ENCODE measurements at regions not wholly inside any gene's neighbourhood (a gene's known extent, or its start where the extent isn't known, plus 50 kb on each side); places are given as distances from the start of the nearest gene placed in this dataset.

DNA sequence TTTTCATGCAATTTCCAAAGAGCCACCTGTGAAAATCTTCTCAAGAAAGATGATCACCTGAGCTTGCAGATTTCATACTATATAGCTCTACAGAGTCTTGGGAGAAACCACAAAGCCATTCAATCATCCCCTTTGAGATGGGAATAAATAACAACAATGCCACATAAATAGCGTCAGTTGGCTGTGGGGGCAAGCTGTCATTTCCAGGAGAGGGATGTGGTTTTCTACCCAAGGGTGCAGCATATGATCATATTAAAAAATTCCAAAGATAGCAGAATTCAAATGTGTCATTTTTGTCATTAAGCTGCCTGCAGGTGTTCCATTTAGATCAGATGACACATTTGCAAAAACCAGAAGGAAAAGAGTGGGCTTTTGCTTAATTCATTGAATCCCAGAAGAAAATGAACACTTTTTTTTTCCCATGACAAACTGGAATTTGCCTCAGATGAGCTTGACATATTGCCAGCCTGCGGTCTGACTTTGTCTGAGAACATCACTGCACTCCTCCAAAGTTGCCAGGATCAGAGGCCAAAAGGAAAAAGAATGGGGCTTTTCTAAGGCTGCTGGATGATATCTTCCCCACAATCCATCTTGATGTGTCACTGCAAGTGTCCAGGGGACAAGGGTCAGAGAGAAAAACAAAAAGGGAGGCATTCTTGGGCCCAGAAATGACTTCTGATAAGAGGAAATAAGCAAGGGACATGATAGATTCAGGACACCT, 314.1 kb upstream of the USP25 start:
- Histone ChIP-seq H4K20me1 (replicated peaks; ENCODE audit: insufficient read depth) (no peaks in the 10 kb centered on the region), H3F3A (replicated peaks; ENCODE audit: low read depth) (no peaks in the 10 kb centered on the region), H2AFZ (peak overlapping the region; percentile 54; the same call in 1 of the 2 replicates), H3K4me2 (no peak overlapping the region), H3K27ac (ENCODE audit: low read depth) (no peak overlapping the region), H3K79me2 (replicated peaks; ENCODE audit: insufficient read depth) (no peaks in the 10 kb centered on the region), H3K9me2 (ENCODE audit: insufficient read depth) (peaks cover 3% of the 10 kb centered on the region; the same call in 1 of the 2 replicates), H3K36me3 (ENCODE audit: insufficient read depth) (no peaks in the 10 kb centered on the region), H3K4me3 (no peak overlapping the region), H3K27me3 (ENCODE audit: insufficient read depth) (no peaks in the 10 kb centered on the region), H3K4me1 (ENCODE audit: insufficient read depth) (no peaks in the 10 kb centered on the region)
- no peak for ATAC-seq
- Mint-ChIP-seq H3K4me3 (no peak overlapping the region), H3K27me3 (ENCODE audit: insufficient read depth, low read depth, poor library complexity) (peaks cover 3% of the 10 kb centered on the region), H3K27ac (no peak overlapping the region), H3K36me3 (ENCODE audit: low read depth) (no peaks in the 10 kb centered on the region), H3K4me1 (peaks cover 6% of the 10 kb centered on the region; the same call in 2 of the 3 replicates), H3K9me3 (peaks cover 7% of the 10 kb centered on the region; the same call in 2 of the 3 replicates)
- no peak for DNase-seq (ENCODE audit: low spot score)
- TF ChIP-seq EZH2phosphoT487 (IDR thresholded peaks at IDR 0.05; ENCODE audit: unreplicated experiment) (no peak), NANOG (IDR thresholded peaks at IDR 0.05; ENCODE audit: borderline replicate concordance) (no peak), ZNF331 (CRISPR knock-in tag; IDR thresholded peaks at IDR 0.05; ENCODE audit: low read depth) (no peak), EZH2 (IDR thresholded peaks at IDR 0.05; ENCODE audit: low read depth, unreplicated experiment) (no peak), CREB1 (CRISPR knock-in tag; IDR thresholded peaks at IDR 0.05; ENCODE audit: low read depth) (no peak), POLR2AphosphoS5 (IDR thresholded peaks at IDR 0.05; ENCODE audit: low read depth) (no peak)
- TF ChIP-seq, protein P1, sequence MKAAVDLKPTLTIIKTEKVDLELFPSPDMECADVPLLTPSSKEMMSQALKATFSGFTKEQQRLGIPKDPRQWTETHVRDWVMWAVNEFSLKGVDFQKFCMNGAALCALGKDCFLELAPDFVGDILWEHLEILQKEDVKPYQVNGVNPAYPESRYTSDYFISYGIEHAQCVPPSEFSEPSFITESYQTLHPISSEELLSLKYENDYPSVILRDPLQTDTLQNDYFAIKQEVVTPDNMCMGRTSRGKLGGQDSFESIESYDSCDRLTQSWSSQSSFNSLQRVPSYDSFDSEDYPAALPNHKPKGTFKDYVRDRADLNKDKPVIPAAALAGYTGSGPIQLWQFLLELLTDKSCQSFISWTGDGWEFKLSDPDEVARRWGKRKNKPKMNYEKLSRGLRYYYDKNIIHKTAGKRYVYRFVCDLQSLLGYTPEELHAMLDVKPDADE (IDR thresholded peaks at IDR 0.05) = no peak

DNA sequence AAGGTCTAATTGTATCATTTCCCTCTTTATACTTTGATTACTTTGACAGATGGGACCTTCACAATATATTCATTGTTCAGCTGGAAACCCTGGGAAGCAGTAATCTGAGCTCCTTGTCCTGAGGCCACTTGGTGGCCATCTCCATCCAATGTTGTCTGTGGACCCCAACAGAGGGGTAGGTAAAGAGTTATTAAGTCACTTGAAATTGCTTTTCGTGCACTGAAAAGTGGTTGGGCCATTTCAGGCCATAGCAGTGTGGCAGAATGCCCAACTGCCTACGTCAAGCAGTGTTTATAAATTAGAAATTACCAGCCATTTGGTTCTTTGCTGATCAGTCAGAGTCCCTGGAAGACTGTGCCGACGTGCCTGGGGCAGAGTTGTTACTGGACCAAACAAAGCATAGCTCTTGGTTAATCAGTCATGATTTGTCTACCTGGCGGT, 308.3 kb upstream of the USP25 start:
- H3F3A ChIP-seq (replicated peaks; ENCODE audit: low read depth) = no peaks in the 10 kb centered on the region
- no peak overlapping the region for H3K4me3 ChIP-seq
- H3K4me1 Mint-ChIP-seq = peaks cover 49% of the 10 kb centered on the region
- no peak overlapping the region for H3K4me2 ChIP-seq
- ATAC-seq = no peak
- peaks cover 25% of the 10 kb centered on the region for H3K4me1 ChIP-seq (ENCODE audit: insufficient read depth)
- H3K36me3 Mint-ChIP-seq (ENCODE audit: low read depth) = peaks cover 5% of the 10 kb centered on the region; the same call in 1 of the 3 replicates
- no peaks in the 10 kb centered on the region for H3K79me2 ChIP-seq (replicated peaks; ENCODE audit: insufficient read depth)
- no peaks in the 10 kb centered on the region for H3K27me3 ChIP-seq (ENCODE audit: insufficient read depth)
- no peak for DNase-seq (ENCODE audit: low spot score)
- H3K9me2 ChIP-seq (ENCODE audit: insufficient read depth) = peaks cover 8% of the 10 kb centered on the region; the same call in 1 of the 2 replicates
- no peak overlapping the region for H3K27ac Mint-ChIP-seq
- no peaks in the 10 kb centered on the region; the same call in 1 of the 3 replicates for H3K9me3 Mint-ChIP-seq
- no peaks in the 10 kb centered on the region for H4K20me1 ChIP-seq (replicated peaks; ENCODE audit: insufficient read depth)
- no peak overlapping the region for H3K27ac ChIP-seq (ENCODE audit: low read depth)
- H3K36me3 ChIP-seq (ENCODE audit: insufficient read depth) = no peaks in the 10 kb centered on the region
- H2AFZ ChIP-seq = no peak overlapping the region
- H3K4me3 Mint-ChIP-seq = no peak overlapping the region
- peaks cover 5% of the 10 kb centered on the region for H3K27me3 Mint-ChIP-seq (ENCODE audit: insufficient read depth, low read depth, poor library complexity)
- TF ChIP-seq, protein P2, sequence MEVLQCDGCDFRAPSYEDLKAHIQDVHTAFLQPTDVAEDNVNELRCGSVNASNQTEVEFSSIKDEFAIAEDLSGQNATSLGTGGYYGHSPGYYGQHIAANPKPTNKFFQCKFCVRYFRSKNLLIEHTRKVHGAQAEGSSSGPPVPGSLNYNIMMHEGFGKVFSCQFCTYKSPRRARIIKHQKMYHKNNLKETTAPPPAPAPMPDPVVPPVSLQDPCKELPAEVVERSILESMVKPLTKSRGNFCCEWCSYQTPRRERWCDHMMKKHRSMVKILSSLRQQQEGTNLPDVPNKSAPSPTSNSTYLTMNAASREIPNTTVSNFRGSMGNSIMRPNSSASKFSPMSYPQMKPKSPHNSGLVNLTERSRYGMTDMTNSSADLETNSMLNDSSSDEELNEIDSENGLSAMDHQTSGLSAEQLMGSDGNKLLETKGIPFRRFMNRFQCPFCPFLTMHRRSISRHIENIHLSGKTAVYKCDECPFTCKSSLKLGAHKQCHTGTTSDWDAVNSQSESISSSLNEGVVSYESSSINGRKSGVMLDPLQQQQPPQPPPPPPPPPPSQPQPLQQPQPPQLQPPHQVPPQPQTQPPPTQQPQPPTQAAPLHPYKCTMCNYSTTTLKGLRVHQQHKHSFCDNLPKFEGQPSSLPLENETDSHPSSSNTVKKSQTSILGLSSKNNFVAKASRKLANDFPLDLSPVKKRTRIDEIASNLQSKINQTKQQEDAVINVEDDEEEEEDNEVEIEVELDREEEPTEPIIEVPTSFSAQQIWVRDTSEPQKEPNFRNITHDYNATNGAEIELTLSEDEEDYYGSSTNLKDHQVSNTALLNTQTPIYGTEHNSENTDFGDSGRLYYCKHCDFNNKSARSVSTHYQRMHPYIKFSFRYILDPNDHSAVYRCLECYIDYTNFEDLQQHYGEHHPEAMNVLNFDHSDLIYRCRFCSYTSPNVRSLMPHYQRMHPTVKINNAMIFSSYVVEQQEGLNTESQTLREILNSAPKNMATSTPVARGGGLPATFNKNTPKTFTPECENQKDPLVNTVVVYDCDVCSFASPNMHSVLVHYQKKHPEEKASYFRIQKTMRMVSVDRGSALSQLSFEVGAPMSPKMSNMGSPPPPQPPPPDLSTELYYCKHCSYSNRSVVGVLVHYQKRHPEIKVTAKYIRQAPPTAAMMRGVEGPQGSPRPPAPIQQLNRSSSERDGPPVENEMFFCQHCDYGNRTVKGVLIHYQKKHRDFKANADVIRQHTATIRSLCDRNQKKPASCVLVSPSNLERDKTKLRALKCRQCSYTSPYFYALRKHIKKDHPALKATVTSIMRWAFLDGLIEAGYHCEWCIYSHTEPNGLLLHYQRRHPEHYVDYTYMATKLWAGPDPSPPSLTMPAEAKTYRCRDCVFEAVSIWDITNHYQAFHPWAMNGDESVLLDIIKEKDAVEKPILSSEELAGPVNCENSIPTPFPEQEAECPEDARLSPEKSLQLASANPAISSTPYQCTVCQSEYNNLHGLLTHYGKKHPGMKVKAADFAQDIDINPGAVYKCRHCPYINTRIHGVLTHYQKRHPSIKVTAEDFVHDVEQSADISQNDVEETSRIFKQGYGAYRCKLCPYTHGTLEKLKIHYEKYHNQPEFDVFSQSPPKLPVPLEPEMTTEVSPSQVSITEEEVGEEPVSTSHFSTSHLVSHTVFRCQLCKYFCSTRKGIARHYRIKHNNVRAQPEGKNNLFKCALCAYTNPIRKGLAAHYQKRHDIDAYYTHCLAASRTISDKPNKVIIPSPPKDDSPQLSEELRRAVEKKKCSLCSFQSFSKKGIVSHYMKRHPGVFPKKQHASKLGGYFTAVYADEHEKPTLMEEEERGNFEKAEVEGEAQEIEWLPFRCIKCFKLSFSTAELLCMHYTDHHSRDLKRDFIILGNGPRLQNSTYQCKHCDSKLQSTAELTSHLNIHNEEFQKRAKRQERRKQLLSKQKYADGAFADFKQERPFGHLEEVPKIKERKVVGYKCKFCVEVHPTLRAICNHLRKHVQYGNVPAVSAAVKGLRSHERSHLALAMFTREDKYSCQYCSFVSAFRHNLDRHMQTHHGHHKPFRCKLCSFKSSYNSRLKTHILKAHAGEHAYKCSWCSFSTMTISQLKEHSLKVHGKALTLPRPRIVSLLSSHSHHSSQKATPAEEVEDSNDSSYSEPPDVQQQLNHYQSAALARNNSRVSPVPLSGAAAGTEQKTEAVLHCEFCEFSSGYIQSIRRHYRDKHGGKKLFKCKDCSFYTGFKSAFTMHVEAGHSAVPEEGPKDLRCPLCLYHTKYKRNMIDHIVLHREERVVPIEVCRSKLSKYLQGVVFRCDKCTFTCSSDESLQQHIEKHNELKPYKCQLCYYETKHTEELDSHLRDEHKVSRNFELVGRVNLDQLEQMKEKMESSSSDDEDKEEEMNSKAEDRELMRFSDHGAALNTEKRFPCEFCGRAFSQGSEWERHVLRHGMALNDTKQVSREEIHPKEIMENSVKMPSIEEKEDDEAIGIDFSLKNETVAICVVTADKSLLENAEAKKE (CRISPR knock-in tag; IDR thresholded peaks at IDR 0.05) = no peak
- no peak for TF ChIP-seq NANOG (IDR thresholded peaks at IDR 0.05; ENCODE audit: borderline replicate concordance)
- TF ChIP-seq CREB1 (CRISPR knock-in tag; IDR thresholded peaks at IDR 0.05; ENCODE audit: low read depth) = no peak
- no peak for TF ChIP-seq ZNF114 (CRISPR knock-in tag; IDR thresholded peaks at IDR 0.05)
- TF ChIP-seq, protein P1 (IDR thresholded peaks at IDR 0.05) = no peak
- TF ChIP-seq EZH2 (IDR thresholded peaks at IDR 0.05; ENCODE audit: low read depth, unreplicated experiment) = no peak
- no peak for TF ChIP-seq STAT1 (IDR thresholded peaks at IDR 0.05; ENCODE audit: unreplicated experiment)
- no peak for TF ChIP-seq JUNB (IDR thresholded peaks at IDR 0.05; ENCODE audit: unreplicated experiment)
- no peak for TF ChIP-seq POLR2AphosphoS5 (IDR thresholded peaks at IDR 0.05; ENCODE audit: low read depth)
- no peak for TF ChIP-seq ZNF331 (CRISPR knock-in tag; IDR thresholded peaks at IDR 0.05; ENCODE audit: low read depth)
- no peak for TF ChIP-seq EZH2phosphoT487 (IDR thresholded peaks at IDR 0.05; ENCODE audit: unreplicated experiment)

All from GM23338 (cell line).